ENCODE measurements at regions not wholly inside any gene's neighbourhood (a gene's known extent, or its start where the extent isn't known, plus 50 kb on each side); places are given as distances from the start of the nearest gene placed in this dataset.
A peak's percentile ranks its signal among the peaks of the same experiment; 100 is the strongest.

- intact Hi-C loops (cut with micrococcal nuclease) = no loop called here
- no peak overlapping the region for H3K4me2 ChIP-seq (ENCODE audit: low read length)
- H2AFZ ChIP-seq (ENCODE audit: low read depth, low read length, poor library complexity, severe bottlenecking) = no peak overlapping the region
- ChIA-PET RAD21 (ENCODE audit: low non-redundant PET in 1 of 2, low total read pairs in 2 of 2, uncharacterized antibody in 2 of 2, unreplicated experiment in 2 of 2) (no interaction called here), POLR2A (no interaction called here), CTCF (no interaction called here)
- H3K4me1 ChIP-seq (ENCODE audit: control insufficient read depth in 1 of 2, insufficient read depth in 2 of 2, low read length in 2 of 2) = 0 out of 4 replicates have a peak, but pooled peaks cover 0 to 5% of the 10 kb centered on the region in 2 experiments
- DNase-seq (ENCODE audit: low read depth, low spot score) (no peak), ATAC-seq (no peak)
- no peak for TF ChIP-seq POLR2A (IDR thresholded peaks at IDR 0.05; ENCODE audit: borderline replicate concordance, extremely low read depth, insufficient read depth, insufficient read length)
- no TSS peak for BruUV-seq (replicated peaks)
- no peaks in the 10 kb centered on the region for H3K79me2 ChIP-seq (ENCODE audit: insufficient read depth, low read length)
- H3K27me3 ChIP-seq (ENCODE audit: insufficient read depth, low read length) = no peaks in the 10 kb centered on the region
- H3K27ac ChIP-seq (ENCODE audit: low read depth, low read length) = no peak overlapping the region
- no peaks in the 10 kb centered on the region for H4K20me1 ChIP-seq (ENCODE audit: insufficient read depth)
- no peaks in the 10 kb centered on the region for H3K36me3 ChIP-seq (ENCODE audit: control insufficient read depth in 1 of 2, insufficient read depth in 2 of 2, low read length in 2 of 2)
- no peaks in the 10 kb centered on the region for H3K9me3 ChIP-seq (ENCODE audit: control insufficient read depth in 1 of 2, insufficient read depth in 1 of 2, low read depth in 1 of 2, low read length in 2 of 2)
- H3K4me3 ChIP-seq (replicated peaks in 1 of 2; ENCODE audit: low read depth in 1 of 2, low read length in 2 of 2) = no peak overlapping the region
- no peak overlapping the region for H3K9ac ChIP-seq (ENCODE audit: low read length)
- no peaks in the 10 kb centered on the region for H3K9me2 ChIP-seq (ENCODE audit: insufficient read depth)
Measured at GRCh38 chr5:96331210-96331609, 101.8 kb downstream of the PCSK1 start.

GRCh38 chr5:96330530-96331140 lies 102.4 kb downstream of the PCSK1 start:
- POLR2A ChIA-PET = no interaction called here

More at GRCh38 chr5:96330530-96331140, 102.4 kb downstream of the PCSK1 start:
- RAD21 ChIA-PET (ENCODE audit: low non-redundant PET in 1 of 2, low total read pairs in 2 of 2, uncharacterized antibody in 2 of 2, unreplicated experiment in 2 of 2) = no interaction called here
- Histone ChIP-seq H3K9me3 (ENCODE audit: control insufficient read depth in 1 of 2, insufficient read depth in 1 of 2, low read depth in 1 of 2, low read length in 2 of 2) (no peaks in the 10 kb centered on the region), H3K36me3 (ENCODE audit: control insufficient read depth in 1 of 2, insufficient read depth in 2 of 2, low read length in 2 of 2) (no peaks in the 10 kb centered on the region), H3K4me3 (replicated peaks in 1 of 2; ENCODE audit: low read depth in 1 of 2, low read length in 2 of 2) (no peak overlapping the region), H3K9me2 (ENCODE audit: insufficient read depth) (no peaks in the 10 kb centered on the region), H3K27ac (ENCODE audit: low read depth, low read length) (no peak overlapping the region), H3K4me2 (ENCODE audit: low read length) (no peak overlapping the region), H4K20me1 (ENCODE audit: insufficient read depth) (no peaks in the 10 kb centered on the region), H3K4me1 (ENCODE audit: control insufficient read depth in 1 of 2, insufficient read depth in 2 of 2, low read length in 2 of 2) (no peaks in the 10 kb centered on the region), H3K79me2 (ENCODE audit: insufficient read depth, low read length) (no peaks in the 10 kb centered on the region), H3K9ac (ENCODE audit: low read length) (no peak overlapping the region), H2AFZ (ENCODE audit: low read depth, low read length, poor library complexity, severe bottlenecking) (peak overlapping the region; percentile 38), H3K27me3 (ENCODE audit: insufficient read depth, low read length) (no peaks in the 10 kb centered on the region)
- DNase-seq (ENCODE audit: low read depth, low spot score) (no peak), ATAC-seq (no peak)
- CTCF ChIA-PET = no interaction called here
- TF ChIP-seq SRF (IDR thresholded peaks at IDR 0.05; ENCODE audit: low read depth) = no peak
- no peak for TF ChIP-seq RAD21 (IDR thresholded peaks at IDR 0.05; ENCODE audit: low read depth)
- TF ChIP-seq CEBPB (IDR thresholded peaks at IDR 0.05; ENCODE audit: low read depth) = no peak
- no peak for TF ChIP-seq CBX3 (IDR thresholded peaks at IDR 0.05; ENCODE audit: low read depth)
- TF ChIP-seq SP1 (IDR thresholded peaks at IDR 0.05; ENCODE audit: low read depth) = no peak
- TF ChIP-seq TCF7L2 (IDR thresholded peaks at IDR 0.05; ENCODE audit: borderline replicate concordance, extremely low read depth, insufficient read depth, insufficient read length) = no peak
- TF ChIP-seq EZH2phosphoT487 (IDR thresholded peaks at IDR 0.05; ENCODE audit: borderline replicate concordance) = no peak
- TF ChIP-seq JUND (IDR thresholded peaks at IDR 0.05) = no peak
- no peak for TF ChIP-seq EGR1 (IDR thresholded peaks at IDR 0.05; ENCODE audit: low read depth)
- TF ChIP-seq REST (IDR thresholded peaks at IDR 0.05; ENCODE audit: low read depth) = no peak
- intact Hi-C loops (cut with micrococcal nuclease) = no loop called here
- BruUV-seq (replicated peaks) = no TSS peak

All from HCT116 (cell line).